ENCODE measurements at regions not wholly inside any gene's neighbourhood (a gene's known extent, or its start where the extent isn't known, plus 50 kb on each side); places are given as distances from the start of the nearest gene placed in this dataset.
"Not testable (repeated sequence)": the region's sequence is repeated elsewhere in the genome, so short reads cannot be mapped to it uniquely, and the experiment has no call there.

DNA sequence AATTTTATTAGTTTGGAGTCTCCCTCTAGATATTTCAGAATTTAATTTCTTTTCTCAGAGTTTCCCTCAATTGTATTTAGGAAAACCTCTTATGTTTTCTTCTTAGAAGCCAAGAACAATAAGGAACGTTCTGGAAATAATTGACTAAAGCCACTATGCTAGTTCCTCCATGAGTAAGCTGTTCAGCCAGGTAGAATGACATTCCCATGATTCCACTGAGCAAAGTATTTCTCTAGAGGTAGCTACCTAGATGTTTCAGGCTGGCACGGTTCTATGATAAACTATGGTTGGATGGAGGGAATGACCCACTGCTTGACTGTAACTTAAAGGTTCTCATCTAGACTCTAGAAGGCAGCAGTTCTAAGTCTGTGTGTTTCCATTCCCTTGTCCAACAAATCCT is 62.4 kb downstream of the CLDN17 start:
- DNase-seq = no peak

DNA sequence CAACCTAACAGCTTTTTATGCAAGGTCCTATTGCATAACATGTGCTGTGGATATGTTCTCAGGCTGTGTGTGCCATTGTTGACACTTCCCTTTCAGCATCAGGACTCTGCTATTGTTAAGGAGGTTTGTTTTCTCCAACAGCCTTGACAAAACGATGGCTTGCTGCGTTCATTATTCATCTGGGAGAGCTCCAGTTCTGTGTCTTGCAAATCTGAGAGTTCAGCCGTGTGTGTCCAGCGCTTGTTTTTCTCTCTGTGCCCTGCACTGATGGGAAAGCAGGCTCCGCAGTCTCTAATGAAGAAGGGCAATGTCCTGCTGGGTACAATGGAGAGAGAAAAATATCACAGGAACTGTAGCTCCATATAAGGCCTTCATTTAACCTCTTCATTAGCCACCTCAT is 63.7 kb downstream of the CLDN17 start:
- DNase-seq = peak in 4 of 14 donors; percentile 5 to 26 (median 11)

DNA sequence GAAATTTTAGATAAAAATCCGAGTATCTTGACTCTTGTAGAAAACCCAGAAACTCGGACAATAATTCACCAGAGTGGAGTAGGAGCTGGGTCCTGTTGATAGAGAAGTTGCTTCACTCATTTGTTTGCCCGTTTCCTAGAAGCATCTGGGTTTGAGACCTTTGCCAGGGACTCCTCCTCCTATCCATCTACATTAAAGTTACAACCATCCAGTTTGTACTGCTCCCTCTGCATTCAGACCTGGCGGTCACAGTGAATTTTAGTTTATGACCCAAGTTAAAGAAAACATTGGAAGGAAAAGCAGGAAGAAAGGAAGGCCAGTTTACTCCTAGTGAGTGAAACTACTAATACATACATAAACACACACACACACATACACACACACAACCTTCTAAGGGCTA is 64.6 kb downstream of the CLDN17 start:
- DNase-seq = no peak

DNA sequence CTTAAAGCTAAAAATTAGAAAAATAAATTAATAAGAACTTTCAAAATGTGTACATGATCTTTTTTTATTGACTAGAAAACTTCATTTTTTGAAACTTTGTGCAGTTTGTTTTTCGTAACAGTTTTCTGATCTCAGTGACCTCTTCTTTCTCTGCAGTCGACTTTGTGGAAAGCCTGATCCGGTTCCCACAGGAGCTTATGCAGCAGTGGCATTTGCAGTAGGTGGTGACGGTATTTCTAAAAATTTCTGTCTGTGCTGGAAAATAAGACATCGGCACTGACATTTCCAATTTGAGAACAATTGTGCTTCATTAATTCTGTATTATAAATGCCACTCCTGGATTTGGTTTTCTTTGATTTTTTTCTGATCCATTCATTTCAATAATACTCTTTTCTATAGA is 68.8 kb downstream of the CLDN17 start:
- DNase-seq = no peak

DNA sequence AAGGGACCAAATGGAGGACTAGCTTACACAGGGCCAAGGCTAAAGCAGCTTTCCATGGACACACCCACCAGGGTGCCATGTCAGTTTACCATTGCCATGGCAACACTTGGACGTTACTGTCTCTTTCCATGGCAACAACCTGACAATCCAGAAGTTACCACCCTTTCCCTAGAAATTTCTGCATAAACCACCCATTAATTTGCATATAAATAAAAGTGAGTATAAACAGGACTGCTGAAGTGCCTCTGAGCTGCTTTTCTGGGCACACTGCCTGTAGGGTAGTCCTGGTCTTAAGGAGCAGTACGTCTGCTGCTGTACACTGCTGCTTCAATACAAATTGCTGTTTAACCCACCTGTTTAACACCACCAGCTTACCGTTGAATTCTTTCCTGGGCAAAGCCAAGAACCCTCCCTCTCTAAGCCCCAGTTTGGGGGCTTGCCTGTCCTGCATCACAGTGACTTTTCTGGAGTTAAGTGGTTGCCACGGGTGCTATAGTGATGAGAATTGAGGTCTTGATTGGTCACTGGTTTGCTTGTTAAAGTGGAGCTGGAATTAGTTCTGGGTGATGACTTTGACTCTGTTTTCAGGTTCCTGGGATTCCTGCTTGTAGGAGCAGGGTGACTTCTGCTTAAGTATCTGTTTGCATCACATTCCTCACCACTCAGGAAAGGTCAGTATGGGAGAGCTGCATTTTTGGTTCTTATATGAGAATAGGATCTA is 83.2 kb downstream of the CLDN17 start:
- DNase-seq = no peak

DNA sequence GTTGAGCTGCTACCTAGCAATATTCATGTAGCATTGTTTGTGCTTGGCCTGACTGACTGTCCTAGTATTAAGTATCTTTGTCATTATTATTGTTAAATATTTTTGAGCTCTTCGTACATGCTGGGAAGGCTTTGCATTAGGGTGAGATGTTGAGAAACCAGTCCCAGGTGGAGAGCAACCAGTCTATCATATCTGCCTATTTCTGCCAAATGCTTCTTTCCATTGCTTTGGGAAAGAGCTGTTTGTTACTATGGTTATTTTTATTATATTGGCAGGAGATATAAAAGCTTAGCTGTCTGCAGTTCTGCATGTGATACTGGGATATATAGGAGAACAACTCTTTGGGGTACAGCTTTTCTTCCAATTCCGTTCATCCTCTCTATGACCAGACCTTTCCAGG is 85.1 kb downstream of the CLDN17 start:
- DNase-seq = no peak

DNA sequence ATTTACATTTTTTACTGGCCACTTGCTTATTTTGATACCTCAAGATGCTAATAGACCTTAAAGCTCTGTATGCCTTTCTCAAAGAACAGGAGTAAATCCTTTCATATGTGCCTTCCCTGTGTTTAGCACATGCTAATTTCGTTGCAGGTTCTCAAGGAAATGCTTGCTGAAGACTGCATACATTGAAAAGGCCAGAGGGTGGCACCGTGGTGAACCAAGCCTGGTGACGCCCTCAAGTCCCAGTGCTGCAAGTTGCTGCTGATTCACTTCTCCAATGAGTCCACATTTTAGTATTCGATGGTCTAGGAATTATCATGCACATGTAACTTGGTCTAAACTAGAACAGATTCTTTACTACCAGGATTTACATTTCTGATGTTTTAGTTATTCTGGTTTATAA is 94.1 kb downstream of the CLDN17 start:
- DNase-seq = peak in 2 of 14 donors; percentile 1 to 2

DNA sequence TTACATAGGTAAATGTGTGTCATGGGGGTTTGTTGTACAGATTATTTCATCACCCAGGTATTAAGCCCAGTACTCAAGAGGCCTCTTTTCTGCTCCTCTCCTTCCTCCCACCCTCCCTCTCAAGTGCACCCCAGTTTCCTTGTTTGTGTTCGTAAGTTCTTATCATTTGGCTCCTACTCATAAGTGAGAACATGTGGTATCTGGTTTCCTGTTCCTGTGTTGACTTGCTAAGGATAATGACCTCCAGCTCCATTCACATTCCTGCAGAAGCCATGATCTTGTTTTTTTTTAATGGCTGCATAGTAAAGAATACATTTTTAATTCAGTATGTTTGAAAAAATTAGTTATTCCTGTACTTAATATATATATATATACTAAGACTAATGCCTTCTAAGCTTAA is 107.7 kb downstream of the CLDN17 start:
- DNase-seq = no peak

DNA sequence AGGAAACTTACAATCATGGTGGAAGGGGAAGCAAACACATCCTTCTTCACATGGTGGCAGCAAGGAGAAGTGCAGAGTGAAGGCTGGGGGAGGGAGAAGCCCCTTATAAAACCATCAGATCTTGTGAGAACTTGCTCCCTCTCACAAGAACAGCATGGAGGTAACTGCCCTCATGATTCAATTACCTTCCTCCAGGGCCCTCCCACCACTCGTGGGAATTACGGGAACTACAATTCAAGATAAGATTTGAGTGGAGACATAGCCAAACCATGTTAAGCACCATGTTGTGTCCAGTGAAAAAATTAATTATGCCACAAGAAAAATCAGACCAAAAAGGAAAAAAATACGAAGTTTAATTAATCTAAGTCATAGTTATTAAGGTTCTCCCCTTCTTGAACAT is 109.5 kb downstream of the CLDN17 start:
- DNase-seq = no peak

DNA sequence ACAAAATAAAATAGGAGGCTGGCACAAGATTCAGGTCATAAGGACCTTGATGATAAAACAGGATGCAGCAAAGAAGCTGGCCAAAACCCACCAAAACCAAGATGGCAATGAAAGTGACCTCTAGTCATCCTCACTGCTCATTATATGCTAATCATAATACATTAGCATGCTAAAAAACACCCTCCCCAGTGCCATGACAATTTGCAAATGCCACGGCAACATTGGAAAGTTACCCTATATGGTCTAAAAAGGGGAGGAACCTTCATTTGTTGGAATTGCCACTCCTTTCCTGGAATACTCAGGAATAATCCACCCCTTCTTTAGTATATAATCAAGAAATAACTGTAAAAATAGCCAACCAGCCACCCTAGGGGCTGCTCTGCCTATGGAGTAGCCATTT is 108.8 kb upstream of the GRIK1 start:
- DNase-seq = no peak

DNA sequence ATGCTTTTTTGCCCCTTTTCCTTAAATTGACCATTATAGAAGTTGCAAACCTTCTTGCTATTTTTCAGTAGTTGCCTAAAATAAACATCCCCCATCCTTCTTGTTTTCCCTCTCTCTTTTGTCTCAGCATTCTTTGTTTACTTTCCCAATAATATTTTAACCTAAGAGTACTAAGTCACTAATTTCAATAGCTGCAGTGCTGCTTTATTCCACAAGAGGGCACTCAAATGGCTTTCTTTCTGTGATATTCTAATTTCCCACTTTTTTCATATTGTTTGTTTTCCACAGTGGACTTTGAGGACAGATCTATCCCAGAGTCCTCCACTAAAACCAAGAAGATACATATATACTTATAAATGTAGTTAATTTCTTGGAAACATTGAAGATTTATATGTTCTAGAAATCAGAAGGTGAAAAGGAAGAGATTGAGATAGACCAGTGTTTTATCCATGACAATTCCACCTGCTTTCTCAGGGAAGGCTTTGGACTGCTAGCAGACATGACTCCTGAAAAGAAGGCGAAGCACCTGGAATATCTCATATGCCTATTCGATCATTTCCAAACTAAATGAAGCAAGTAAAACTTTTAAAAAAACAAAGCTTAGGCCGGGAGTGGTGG is 104.8 kb upstream of the GRIK1 start:
- DNase-seq = no peak

DNA sequence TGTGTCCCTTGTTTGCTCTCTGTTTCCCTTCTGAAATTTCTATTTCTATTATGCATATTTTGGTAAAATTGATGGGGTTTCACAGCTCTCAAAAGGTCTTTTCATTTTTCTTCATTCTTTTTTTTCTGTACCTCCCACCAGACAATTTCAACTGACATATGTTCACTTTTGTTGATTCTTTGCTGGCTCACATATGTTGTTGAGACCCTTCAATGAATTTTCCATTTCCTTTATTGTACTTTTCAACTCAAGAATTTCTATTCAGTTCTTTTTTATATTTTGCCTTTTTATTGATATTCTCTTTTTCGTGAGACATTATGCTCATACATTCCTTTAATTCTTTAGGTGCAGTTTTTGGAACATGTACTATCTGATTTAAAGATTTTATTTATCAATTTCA is 102.6 kb upstream of the GRIK1 start:
- DNase-seq = no peak

DNA sequence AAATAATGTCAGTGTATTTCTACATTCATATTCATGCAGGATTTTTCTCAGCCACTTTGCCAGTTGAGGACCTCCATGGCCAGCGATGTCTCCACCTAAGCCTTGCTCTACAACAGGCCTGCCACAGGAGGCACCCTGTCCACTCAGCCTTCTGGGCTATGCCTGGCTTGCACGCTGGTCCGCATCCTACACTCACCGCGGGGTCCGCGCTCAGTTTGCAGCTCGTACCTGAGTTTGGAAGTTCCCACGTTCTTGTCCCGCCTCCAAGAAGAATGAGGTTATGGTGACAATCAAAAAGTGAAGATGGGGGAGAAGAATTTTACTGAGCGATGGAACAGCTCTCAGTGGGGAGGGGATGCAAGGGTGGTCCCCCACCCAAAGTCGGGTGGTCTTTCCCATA is 93.6 kb upstream of the GRIK1 start:
- no peak for DNase-seq

DNA sequence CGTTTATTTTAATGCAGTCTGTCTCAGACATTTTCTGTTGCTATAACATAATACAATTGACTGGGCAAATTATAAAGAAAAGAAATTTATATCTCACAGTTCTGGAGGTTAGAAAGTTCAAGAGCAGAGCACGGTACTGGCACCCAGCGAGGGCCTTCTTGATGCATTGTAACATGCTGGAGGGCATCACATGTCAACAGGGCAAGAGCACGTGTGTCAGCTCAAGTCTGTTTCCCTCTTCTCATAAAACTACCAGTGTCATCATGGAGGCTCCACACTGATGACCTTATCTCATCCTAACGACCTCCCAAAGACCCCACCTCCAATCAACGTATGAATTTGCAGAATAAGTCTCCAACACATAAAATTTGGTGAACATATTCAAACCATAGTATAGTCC is 90.6 kb upstream of the GRIK1 start:
- no peak for DNase-seq

DNA sequence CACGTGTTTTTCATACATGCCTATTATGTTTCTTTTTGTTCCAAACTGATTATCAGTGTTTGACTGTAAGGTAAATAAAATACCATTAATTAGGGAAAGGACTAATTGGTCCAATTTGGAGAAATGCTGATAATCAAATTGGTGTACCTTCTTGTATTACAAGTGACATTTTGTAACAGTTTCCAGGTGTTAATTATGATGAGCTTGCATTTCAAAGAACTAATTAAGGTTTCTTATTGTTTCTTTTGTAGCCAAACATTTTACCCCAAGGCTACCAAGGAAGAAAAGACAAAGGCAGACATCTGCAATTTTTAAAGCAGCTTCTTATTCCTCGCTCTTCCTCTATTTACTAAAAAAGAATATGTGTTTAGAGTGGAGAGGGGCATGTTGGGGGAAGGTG is 88.7 kb upstream of the GRIK1 start:
- DNase-seq = no peak

DNA sequence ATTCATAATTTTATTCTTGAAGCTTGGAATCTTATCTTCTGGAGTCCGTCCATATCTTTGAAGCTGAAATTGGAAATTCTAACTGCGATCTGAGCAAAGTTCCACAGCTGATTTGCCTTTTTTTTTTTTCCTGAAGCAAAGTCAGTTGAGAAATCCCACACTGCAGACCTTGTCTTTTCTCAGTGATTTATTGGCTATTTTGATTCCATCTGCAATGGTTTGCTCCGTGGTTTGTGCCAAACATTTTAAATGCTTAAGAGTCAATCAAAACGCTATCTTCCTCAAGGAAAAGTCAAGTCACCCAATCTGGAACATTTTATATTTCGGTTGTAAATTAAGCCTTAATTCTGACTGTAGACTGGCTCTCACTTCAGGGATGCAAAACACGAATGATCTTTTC is 88.2 kb upstream of the GRIK1 start:
- DNase-seq = no peak

DNA sequence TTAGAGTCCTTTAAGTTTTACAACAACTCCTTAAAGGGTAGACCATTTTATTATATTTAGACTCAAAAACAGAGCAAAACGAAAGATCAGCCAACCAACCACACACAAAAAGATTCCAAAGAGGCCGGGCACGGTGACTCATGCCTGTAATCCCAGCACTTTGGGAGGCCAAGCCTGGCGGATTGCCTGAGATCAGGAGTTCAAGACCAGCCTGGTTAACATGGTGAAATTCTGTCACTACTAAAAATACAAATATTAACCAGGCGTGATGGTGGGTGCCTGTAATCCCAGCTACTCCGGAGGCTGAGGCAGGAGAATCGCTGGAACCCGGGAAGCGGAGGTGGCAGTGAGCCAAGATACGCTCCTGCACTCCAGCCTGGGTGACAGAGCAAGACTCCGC is 83.3 kb upstream of the GRIK1 start:
- not testable (repeated sequence) for DNase-seq

DNA sequence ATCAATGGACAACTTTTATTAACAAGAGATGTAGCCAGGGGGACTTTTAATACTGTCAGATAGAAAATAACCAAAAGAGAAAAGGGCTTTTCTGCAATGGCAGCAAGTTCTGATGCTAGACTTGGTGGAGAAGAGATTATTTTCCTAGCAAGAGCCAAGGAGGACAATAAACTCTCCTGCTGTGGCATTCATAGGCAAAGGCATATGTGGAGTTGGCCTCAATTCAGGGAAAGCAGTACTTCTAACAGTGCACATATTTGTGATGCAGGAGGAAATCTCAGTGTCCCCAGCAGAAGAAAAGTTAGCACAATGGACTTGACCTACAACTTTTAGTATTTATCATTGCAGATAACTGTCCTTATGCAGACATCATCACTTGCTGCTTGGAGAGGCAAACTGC is 75.1 kb upstream of the GRIK1 start:
- DNase-seq = no peak

DNA sequence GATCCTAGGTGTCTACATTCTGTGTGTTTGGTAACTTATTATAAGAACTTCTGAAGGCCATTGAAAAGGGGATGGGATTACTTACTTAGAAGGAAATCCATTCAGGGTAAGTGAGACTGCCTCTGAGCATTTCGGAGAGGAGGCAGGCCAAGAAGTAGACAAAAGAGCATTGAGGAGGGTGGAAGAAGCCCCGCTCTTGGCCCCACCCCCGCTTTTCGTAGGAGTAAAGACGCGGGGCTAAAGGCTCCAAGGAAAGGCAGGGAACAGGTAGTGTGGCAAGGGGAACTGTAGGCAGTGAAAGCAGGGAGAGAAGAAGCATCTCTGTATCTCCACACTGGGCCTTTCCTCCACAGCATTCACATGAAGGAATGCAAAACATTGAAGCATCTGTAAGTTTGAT is 51.8 kb upstream of the GRIK1 start:
- no peak for DNase-seq

DNA sequence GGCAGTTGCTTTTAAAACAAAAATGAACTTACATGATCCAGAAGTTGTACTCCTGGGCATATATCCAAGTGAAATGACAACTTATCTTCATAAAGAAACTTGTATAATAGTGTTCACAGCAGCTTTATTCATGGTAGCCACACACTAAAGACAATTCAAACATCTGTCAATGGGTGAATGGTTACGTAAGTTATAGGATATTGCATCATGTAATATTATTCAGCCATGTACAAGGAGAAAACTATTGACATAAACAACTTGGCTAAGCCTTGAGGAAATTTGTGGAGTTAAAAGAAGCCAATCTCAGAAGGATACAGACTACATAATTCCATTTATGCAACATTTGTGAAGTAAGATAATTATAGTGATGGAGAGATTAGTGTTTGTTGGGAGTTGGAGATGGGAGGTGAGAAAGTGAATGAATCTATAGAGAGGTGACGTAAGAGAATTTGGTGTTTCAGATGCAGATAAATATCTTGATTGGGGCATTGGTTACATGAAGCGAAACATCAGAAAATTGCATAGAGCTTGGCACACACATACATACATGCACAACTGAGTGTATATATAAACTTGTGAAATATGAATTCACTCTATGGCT is 49.9 kb upstream of the GRIK1 start:
- no peak for DNase-seq
